ENCODE measurements at regions not wholly inside any gene's neighbourhood (a gene's known extent, or its start where the extent isn't known, plus 50 kb on each side); places are given as distances from the start of the nearest gene placed in this dataset.

- TF ChIP-seq, protein P1, sequence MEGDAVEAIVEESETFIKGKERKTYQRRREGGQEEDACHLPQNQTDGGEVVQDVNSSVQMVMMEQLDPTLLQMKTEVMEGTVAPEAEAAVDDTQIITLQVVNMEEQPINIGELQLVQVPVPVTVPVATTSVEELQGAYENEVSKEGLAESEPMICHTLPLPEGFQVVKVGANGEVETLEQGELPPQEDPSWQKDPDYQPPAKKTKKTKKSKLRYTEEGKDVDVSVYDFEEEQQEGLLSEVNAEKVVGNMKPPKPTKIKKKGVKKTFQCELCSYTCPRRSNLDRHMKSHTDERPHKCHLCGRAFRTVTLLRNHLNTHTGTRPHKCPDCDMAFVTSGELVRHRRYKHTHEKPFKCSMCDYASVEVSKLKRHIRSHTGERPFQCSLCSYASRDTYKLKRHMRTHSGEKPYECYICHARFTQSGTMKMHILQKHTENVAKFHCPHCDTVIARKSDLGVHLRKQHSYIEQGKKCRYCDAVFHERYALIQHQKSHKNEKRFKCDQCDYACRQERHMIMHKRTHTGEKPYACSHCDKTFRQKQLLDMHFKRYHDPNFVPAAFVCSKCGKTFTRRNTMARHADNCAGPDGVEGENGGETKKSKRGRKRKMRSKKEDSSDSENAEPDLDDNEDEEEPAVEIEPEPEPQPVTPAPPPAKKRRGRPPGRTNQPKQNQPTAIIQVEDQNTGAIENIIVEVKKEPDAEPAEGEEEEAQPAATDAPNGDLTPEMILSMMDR (CRISPR knock-in tag; IDR thresholded peaks at IDR 0.05) = no peak
- TF ChIP-seq ZNF12 (CRISPR knock-in tag; IDR thresholded peaks at IDR 0.05) (no peak), RORA (CRISPR knock-in tag; IDR thresholded peaks at IDR 0.05) (no peak), FOSL2 (CRISPR knock-in tag; IDR thresholded peaks at IDR 0.05) (no peak)
Observed at GRCh38 chr9:97160255-97160654, 121.3 kb upstream of the CTSV start.
